ENCODE measurements at regions not wholly inside any gene's neighbourhood (a gene's known extent, or its start where the extent isn't known, plus 50 kb on each side); places are given as distances from the start of the nearest gene placed in this dataset.

GRCh38 chr11:18878211-18878610 lies 61.0 kb downstream of the MRGPRX1 start:
- no peak for DNase-seq

GRCh38 chr11:18865951-18866350 lies 73.3 kb downstream of the MRGPRX1 start:
- no peak for DNase-seq

- no peak for DNase-seq
Measured at GRCh38 chr11:18865261-18865660, 73.7 kb upstream of the PTPN5 start.

- DNase-seq, result peak in 1 of 2 donors; percentile 3
Measured at GRCh38 chr11:18853086-18853720, 61.6 kb upstream of the PTPN5 start.

- DNase-seq, result no peak
Measured at GRCh38 chr11:18849406-18849805, 57.8 kb upstream of the PTPN5 start.

GRCh38 chr11:18844753-18845367 lies 53.3 kb upstream of the PTPN5 start:
- DNase-seq, result no peak

Data from right lung (tissue), 2 donors.